Activated effector memory CD4-positive, alpha-beta T cell treated with anti-CD3 and anti-CD28 coated beads, Interleukin-2, amount 50 U/mL, for 16 hours (primary cell): ENCODE measurements at regions not wholly inside any gene's neighbourhood (a gene's known extent, or its start where the extent isn't known, plus 50 kb on each side); places are given as distances from the start of the nearest gene placed in this dataset.

Experiments used
- DNase-seq: peaks from one replicate; pipeline ENCODE4 v3.0.0-alpha.2; 2020

- peak; percentile 86 for DNase-seq
Observed at GRCh38 chr22:22422629-22423112, 85.9 kb downstream of the ZNF280B start.

- DNase-seq, result no peak
Observed at GRCh38 chr22:22423681-22424080, 84.9 kb downstream of the ZNF280B start.

- DNase-seq, result no peak
Observed at GRCh38 chr22:22424210-22424800, 84.2 kb downstream of the ZNF280B start.

- no peak for DNase-seq
Observed at GRCh38 chr22:22424956-22425355, 83.6 kb downstream of the ZNF280B start.

- no peak for DNase-seq
Observed at GRCh38 chr22:22425356-22425755, 83.2 kb downstream of the ZNF280B start.

GRCh38 chr22:22425783-22426624 is 82.5 kb downstream of the ZNF280B start:
- no peak for DNase-seq

GRCh38 chr22:22427542-22428065 is 80.9 kb downstream of the ZNF280B start:
- DNase-seq, result no peak

- DNase-seq, result no peak
Observed at GRCh38 chr22:22428222-22429098, 80.1 kb downstream of the ZNF280B start.

- no peak for DNase-seq
Observed at GRCh38 chr22:22429369-22430108, 79.0 kb downstream of the ZNF280B start.

- no peak for DNase-seq
Observed at GRCh38 chr22:22430111-22430820, 78.3 kb downstream of the ZNF280B start.

GRCh38 chr22:22431271-22432220 is 77.0 kb downstream of the ZNF280B start:
- peak; percentile 78 for DNase-seq

GRCh38 chr22:22432479-22432878 is 76.1 kb downstream of the ZNF280B start:
- DNase-seq, result no peak

- no peak for DNase-seq
Observed at GRCh38 chr22:22432937-22433336, 75.6 kb downstream of the ZNF280B start.

GRCh38 chr22:22433770-22434169 is 74.8 kb downstream of the ZNF280B start:
- no peak for DNase-seq
